Ascending aorta (tissue), 2 donors: ENCODE measurements at regions not wholly inside any gene's neighbourhood (a gene's known extent, or its start where the extent isn't known, plus 50 kb on each side); places are given as distances from the start of the nearest gene placed in this dataset.

Source experiments
- DNase-seq, 2 donors: peaks; one replicate each; pipeline ENCODE4 v3.0.0-alpha.2; 2019; ENCODE audit warnings: low spot score in 2 of 2
- H3K27ac ChIP-seq, 2 donors: fragments of 200-600 bp; sonication (generic); one replicate each; pipeline ENCODE4 v1.5.1; 2016 to 2017; ENCODE audit warnings: mild to moderate bottlenecking in 1 of 2
- H3K27me3 ChIP-seq: fragments of 200-600 bp; sonication (generic); one replicate; pipeline ENCODE4 v1.5.1; 2017
- H3K36me3 ChIP-seq, 2 donors: fragments of 200-600 bp; sonication (generic); one replicate each; pipeline ENCODE4 v1.5.1; 2016
- H3K4me1 ChIP-seq, 2 donors: fragments of 200-600 bp; sonication (generic); one replicate each; pipeline ENCODE4 v1.5.1; 2016 to 2017; ENCODE audit warnings: mild to moderate bottlenecking in 1 of 2
- H3K4me3 ChIP-seq, 2 donors: fragments of 200-600 bp; sonication (generic); one replicate each; pipeline ENCODE4 v1.5.1; 2016 to 2017; ENCODE audit warnings: mild to moderate bottlenecking in 1 of 2
- H3K9me3 ChIP-seq, 2 donors: fragments of 200-600 bp; sonication (generic); one replicate each; pipeline ENCODE4 v1.5.1; 2016
- intact Hi-C: fragments of 100-400 bp; cut with DNase I; formaldehyde crosslinking; loops from one replicate; pipeline ENCODE4 v1.15.1; 2023
- TF ChIP-seq, protein P1 (sequence below), 3 experiments: fragments of 200-600 bp in 2 of 3; fragments of 450-650 bp in 1 of 3; sonication (generic) in 2 of 3; IDR thresholded peaks; one replicate each; pipeline ENCODE4 v1.5.1; 2016 to 2019; ENCODE audit warnings: antibody characterized with exemption in 3 of 3, mild to moderate bottlenecking in 1 of 3, moderate library complexity in 1 of 3

DNA sequence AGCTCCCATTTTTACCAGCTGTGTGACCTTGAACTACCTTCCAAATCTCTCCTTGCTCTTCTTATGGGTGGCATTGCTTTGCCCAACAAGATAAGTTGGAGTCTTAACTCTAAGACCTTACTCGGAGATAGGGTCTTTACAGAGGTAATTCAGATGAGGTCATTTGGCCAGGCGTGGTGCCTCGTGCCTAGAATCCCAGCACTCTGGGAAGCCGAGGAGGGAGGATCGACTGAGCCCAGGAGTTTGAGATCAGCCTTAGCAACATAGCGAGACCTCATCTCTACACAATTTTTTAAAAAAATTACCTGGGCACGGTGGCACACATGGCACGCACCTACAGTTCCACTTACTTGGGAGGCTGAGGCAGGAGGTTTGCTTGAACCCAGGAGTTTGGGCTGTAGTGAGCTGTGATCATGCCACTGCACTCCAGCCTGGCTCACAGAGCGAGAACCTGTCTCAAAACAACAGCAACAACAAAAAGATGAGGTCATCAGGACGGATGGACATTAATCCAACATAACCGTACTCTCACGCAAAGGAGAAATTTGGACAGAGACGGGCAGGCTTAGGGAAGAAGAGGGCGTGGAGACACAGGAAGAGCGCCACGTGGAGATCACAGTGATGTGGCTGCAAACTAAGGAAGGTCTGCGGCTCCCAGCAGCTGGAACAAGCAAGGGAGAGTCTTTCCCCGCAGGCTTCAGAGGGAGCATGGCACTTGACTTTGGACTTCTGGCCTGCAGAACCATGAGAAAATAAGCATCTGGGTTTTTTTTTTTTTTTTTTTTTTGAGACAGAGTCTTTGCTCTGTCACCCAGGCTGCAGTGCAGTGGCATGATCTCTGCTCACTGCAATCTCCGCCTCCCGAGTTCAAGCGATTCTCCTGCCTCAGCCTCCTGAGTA is 122.3 kb upstream of the CARD11 start:
- H3K9me3 ChIP-seq = no peaks in the 10 kb centered on the region
- no peaks in the 10 kb centered on the region for H3K36me3 ChIP-seq
- no peaks in the 10 kb centered on the region for H3K4me1 ChIP-seq
- DNase-seq = no peak
- TF ChIP-seq, protein P1, sequence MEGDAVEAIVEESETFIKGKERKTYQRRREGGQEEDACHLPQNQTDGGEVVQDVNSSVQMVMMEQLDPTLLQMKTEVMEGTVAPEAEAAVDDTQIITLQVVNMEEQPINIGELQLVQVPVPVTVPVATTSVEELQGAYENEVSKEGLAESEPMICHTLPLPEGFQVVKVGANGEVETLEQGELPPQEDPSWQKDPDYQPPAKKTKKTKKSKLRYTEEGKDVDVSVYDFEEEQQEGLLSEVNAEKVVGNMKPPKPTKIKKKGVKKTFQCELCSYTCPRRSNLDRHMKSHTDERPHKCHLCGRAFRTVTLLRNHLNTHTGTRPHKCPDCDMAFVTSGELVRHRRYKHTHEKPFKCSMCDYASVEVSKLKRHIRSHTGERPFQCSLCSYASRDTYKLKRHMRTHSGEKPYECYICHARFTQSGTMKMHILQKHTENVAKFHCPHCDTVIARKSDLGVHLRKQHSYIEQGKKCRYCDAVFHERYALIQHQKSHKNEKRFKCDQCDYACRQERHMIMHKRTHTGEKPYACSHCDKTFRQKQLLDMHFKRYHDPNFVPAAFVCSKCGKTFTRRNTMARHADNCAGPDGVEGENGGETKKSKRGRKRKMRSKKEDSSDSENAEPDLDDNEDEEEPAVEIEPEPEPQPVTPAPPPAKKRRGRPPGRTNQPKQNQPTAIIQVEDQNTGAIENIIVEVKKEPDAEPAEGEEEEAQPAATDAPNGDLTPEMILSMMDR (IDR thresholded peaks at IDR 0.05) = no peak
- no peak overlapping the region for H3K27ac ChIP-seq
- intact Hi-C loops = no loop called here
- no peaks in the 10 kb centered on the region for H3K27me3 ChIP-seq
- H3K4me3 ChIP-seq = no peak overlapping the region

DNA sequence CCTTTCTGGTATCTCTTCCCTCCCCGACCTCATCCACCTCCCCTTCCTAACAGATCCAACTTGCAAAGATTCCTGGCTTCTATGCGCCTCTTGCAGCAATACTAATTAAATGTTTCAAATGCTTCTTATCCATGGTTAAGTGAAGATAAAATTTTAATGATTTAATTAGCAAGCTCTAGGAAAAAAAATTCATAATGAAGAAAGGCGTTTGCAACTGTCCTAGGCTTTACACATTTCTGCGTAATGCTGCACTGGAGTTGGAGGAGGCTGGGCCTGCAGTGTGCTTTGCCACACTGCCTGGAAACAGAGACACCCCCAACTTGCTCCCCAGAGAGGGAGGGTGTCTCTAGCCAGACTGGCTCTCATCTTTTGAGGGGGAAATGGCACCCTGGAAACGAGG is 123.9 kb upstream of the CARD11 start:
- H3K4me1 ChIP-seq = no peaks in the 10 kb centered on the region
- TF ChIP-seq, protein P1 (IDR thresholded peaks at IDR 0.05) = no peak
- H3K9me3 ChIP-seq = no peaks in the 10 kb centered on the region
- H3K36me3 ChIP-seq = no peaks in the 10 kb centered on the region
- no peak for DNase-seq
- intact Hi-C loops = no loop called here
- no peak overlapping the region for H3K27ac ChIP-seq
- no peak overlapping the region for H3K4me3 ChIP-seq
- H3K27me3 ChIP-seq = no peaks in the 10 kb centered on the region

DNA sequence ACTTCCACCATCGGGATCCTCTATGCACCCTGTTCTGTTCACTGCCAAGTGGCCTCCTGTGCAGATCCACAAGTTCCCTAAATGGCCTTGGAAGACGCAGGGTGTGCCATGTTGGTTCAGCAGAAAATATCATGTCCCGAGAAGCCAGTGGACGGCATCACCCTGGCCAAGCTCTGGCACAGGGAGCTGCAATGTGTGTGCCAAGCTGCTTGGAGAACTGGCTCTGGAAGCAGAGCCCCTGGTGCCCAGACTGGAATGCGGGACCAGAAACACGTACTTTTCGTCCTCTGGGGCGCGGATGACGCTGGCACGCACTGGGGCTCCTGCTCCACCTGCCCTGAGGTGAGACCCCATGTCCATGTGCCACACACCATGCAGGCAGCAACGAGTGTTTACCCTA is 124.7 kb upstream of the CARD11 start:
- H3K27ac ChIP-seq = no peak overlapping the region
- H3K36me3 ChIP-seq = no peaks in the 10 kb centered on the region
- no peaks in the 10 kb centered on the region for H3K9me3 ChIP-seq
- intact Hi-C loops = no loop called here
- DNase-seq = no peak
- H3K4me3 ChIP-seq = no peak overlapping the region
- H3K27me3 ChIP-seq = no peaks in the 10 kb centered on the region
- no peaks in the 10 kb centered on the region for H3K4me1 ChIP-seq
- TF ChIP-seq, protein P1 (IDR thresholded peaks at IDR 0.05) = no peak

DNA sequence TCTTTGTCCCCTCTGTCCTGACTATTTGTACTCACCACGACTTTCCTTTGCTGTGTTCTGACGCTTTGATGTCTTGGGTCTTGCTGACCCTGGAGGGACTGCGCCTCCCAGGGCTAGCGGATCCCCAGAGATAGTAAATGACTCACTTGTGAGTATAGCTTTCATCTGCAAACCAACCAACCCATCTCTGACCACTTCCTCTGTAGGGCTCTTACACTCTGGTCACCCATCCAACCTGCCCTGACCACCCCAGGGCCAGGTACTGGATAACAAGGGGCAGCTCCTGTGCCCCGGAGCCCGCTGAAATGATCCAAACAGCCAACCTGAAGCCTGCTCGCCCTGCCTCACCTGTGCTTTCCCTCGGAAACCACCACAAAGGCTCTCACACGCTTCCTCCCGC is 125.2 kb upstream of the CARD11 start:
- Histone ChIP-seq H3K27me3 (no peaks in the 10 kb centered on the region), H3K27ac (no peak overlapping the region), H3K4me1 (no peaks in the 10 kb centered on the region), H3K36me3 (no peaks in the 10 kb centered on the region), H3K9me3 (no peaks in the 10 kb centered on the region), H3K4me3 (no peak overlapping the region)
- TF ChIP-seq, protein P1 (IDR thresholded peaks at IDR 0.05) = no peak
- intact Hi-C loops = no loop called here
- no peak for DNase-seq

DNA sequence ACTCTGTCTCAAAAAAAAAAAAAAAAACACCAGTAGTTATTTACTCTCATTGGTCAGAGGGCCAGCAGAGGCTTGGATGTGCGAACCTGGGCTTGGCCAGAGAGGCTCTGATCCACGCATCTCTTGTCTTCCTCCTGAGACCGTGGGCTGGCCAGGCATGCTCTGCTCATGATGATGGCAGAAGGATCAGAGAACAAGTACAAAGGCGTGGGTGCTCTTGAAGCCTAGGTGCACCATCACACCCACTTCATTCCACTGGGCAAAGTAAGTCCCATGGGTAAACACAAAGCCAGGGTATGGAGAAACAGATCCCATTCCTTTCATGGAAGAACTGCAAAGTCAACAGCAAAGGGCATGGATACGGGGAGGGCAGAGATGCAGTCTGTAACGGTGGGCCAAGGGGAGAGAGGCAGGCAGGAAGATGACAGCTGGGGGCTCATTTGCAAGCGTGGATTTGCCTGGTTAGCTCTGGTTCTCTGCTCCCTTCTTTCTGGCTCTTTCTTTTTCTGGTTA is 128.2 kb upstream of the SDK1 start:
- TF ChIP-seq, protein P1 (IDR thresholded peaks at IDR 0.05) = no peak
- H3K36me3 ChIP-seq = no peaks in the 10 kb centered on the region

More for the DNA sequence above, 128.2 kb upstream of the SDK1 start:
- intact Hi-C loops = no loop called here
- H3K9me3 ChIP-seq = no peaks in the 10 kb centered on the region
- no peak for DNase-seq
- H3K4me3 ChIP-seq = no peak overlapping the region
- H3K27ac ChIP-seq = no peak overlapping the region
- H3K4me1 ChIP-seq = no peaks in the 10 kb centered on the region
- no peaks in the 10 kb centered on the region for H3K27me3 ChIP-seq
